ENCODE measurements at regions not wholly inside any gene's neighbourhood (a gene's known extent, or its start where the extent isn't known, plus 50 kb on each side); places are given as distances from the start of the nearest gene placed in this dataset.

DNA sequence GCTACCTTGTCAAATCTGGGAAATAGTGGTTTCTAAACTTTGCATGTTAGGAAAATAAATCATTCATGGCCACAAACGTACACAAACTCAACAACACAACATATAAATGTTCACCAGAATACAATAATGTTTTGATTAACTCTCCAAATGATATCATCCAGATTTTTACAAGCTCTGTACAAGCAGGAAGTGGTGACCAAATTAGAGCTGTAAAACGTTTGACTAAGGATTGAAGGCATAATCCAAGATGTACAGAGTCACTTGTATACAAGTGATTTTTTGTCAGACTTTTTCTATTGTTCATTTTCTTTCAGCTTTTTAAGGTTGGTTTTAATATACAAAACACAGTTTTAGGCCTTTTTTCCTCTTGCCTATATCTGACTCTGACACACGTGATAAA lies 748.4 kb upstream of the GRM7 start:
- no peaks in the 10 kb centered on the region for H3K36me3 Mint-ChIP-seq
- ATAC-seq (no peak), DNase-seq (ENCODE audit: low spot score in 2 of 2) (no peak)
- no peak overlapping the region for H3K27ac Mint-ChIP-seq
- peaks cover 14% of the 10 kb centered on the region for H3K9me3 Mint-ChIP-seq
- no peak overlapping the region for H3K4me3 Mint-ChIP-seq
- no peaks in the 10 kb centered on the region for H3K4me1 Mint-ChIP-seq

DNA sequence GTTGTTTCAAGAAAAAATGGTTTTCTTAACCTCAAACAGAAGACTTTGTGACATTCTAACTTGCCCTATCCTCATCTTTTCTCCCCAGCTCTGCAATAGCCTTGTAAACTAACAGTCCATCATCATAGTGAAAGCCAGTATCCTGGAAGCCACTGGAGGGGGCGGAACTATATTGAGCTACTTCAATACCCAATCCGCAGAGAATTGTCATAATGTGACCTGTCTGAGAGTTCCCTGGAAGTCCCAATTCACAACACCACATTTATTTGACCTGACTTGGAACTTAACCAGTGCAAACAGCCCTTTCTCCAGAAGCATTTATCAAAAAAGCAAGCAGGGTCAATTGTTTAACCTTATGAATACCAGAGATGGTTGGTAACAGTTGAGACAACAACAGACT lies 747.6 kb upstream of the GRM7 start:
- peaks cover 14% of the 10 kb centered on the region for H3K9me3 Mint-ChIP-seq
- no peaks in the 10 kb centered on the region for H3K36me3 Mint-ChIP-seq
- DNase-seq (ENCODE audit: low spot score in 2 of 2): no peak
- H3K27ac Mint-ChIP-seq: no peak overlapping the region
- ATAC-seq: no peak
- H3K4me3 Mint-ChIP-seq: no peak overlapping the region
- H3K4me1 Mint-ChIP-seq: no peaks in the 10 kb centered on the region

- H3K36me3 Mint-ChIP-seq: no peaks in the 10 kb centered on the region
- ATAC-seq: no peak
- no peak for DNase-seq (ENCODE audit: low spot score in 2 of 2)
- H3K27ac Mint-ChIP-seq: no peak overlapping the region
- H3K4me1 Mint-ChIP-seq: no peaks in the 10 kb centered on the region
- peaks cover 7% of the 10 kb centered on the region for H3K9me3 Mint-ChIP-seq
- no peak overlapping the region for H3K4me3 Mint-ChIP-seq
These were observed 741.5 kb upstream of the GRM7 start for GRCh38 chr3:6119367-6119766.

GRCh38 chr3:6120786-6121185 lies 740.1 kb upstream of the GRM7 start:
- Mint-ChIP-seq H3K4me1 (no peaks in the 10 kb centered on the region), H3K27ac (no peak overlapping the region), H3K36me3 (no peaks in the 10 kb centered on the region), H3K4me3 (no peak overlapping the region), H3K9me3 (no peaks in the 10 kb centered on the region)
- ATAC-seq (no peak), DNase-seq (ENCODE audit: low spot score in 2 of 2) (no peak)

- ATAC-seq: no peak
- no peaks in the 10 kb centered on the region for H3K4me1 Mint-ChIP-seq
These were observed 736.0 kb upstream of the GRM7 start for GRCh38 chr3:6124875-6125274.

GRCh38 chr3:6125520-6125919 lies 735.4 kb upstream of the GRM7 start:
- H3K4me3 Mint-ChIP-seq: no peak overlapping the region
- no peaks in the 10 kb centered on the region for H3K36me3 Mint-ChIP-seq
- ATAC-seq: no peak
- H3K27ac Mint-ChIP-seq: no peak overlapping the region
- no peak for DNase-seq (ENCODE audit: low spot score in 2 of 2)
- H3K4me1 Mint-ChIP-seq: no peaks in the 10 kb centered on the region
- peaks cover 6% of the 10 kb centered on the region for H3K9me3 Mint-ChIP-seq

More at GRCh38 chr3:6124875-6125274, 736.0 kb upstream of the GRM7 start:
- Mint-ChIP-seq H3K9me3 (peaks cover 6% of the 10 kb centered on the region), H3K27ac (no peak overlapping the region), H3K36me3 (no peaks in the 10 kb centered on the region), H3K4me3 (no peak overlapping the region)
- DNase-seq (ENCODE audit: low spot score in 2 of 2): no peak

DNA sequence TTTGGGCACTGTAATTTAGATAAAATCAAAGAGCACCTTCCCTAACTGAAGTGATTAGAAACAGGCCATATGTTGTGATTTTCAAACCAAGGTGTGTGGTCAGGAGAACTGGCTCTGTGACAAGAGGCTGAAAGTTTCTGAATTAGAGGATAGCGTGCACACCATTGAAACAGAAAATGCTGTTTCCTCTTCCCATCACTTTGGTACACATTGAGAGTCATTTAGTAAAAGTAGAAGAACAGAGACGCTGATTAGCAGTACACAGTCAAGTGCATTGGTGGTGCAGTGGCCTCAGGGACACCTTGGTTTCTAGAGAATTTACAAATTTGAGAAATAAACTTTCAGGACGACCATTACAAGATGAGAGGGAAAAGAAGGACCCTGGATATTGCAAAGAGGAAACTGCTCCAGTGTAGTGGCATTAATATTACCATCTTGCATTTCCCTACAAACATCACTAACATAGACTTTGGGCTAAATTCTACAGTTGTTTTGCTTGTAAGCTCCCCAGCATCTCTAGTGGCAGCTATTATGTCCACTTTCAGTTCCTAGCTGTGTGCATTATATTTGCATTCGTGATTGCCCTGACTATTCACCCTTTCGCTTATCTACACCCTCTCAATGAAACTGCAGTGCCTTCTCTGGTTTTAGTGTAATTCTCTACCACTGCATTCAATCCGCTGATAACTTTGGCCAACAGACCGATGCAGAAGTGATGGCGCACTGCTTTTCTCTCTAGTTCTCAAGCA lies 728.1 kb upstream of the GRM7 start:
- Mint-ChIP-seq H3K36me3 (no peaks in the 10 kb centered on the region), H3K27ac (no peak overlapping the region), H3K9me3 (peaks cover 17% of the 10 kb centered on the region), H3K4me1 (no peaks in the 10 kb centered on the region), H3K4me3 (no peak overlapping the region)
- ATAC-seq: no peak
- DNase-seq (ENCODE audit: low spot score in 2 of 2): no peak

GRCh38 chr3:6142707-6143106 lies 718.2 kb upstream of the GRM7 start:
- DNase-seq (ENCODE audit: low spot score in 2 of 2) (no peak), ATAC-seq (no peak)
- H3K4me1 Mint-ChIP-seq: no peaks in the 10 kb centered on the region
- no peak overlapping the region for H3K27ac Mint-ChIP-seq
- H3K4me3 Mint-ChIP-seq: no peak overlapping the region
- no peaks in the 10 kb centered on the region for H3K36me3 Mint-ChIP-seq
- peaks cover 14% of the 10 kb centered on the region for H3K9me3 Mint-ChIP-seq

DNA sequence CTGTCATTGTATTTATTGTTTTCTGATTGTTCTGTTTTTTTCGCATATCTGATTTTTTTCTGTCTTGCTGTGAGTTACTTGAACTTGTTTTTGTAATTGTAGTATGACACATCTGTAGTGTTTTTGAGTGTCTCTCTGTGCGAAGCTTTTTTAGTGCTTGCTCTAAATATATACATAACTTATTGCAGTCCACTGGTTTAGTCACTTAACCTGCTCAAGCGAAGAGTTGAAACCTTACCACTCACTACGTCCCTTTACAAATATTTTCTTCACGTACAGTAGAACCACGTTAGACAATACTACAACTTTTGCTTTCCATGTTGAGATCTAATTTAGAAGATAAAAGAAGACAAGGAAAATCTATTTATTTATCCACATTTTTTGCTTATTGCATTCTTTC lies 713.0 kb upstream of the GRM7 start:
- Mint-ChIP-seq H3K9me3 (peaks cover 20% of the 10 kb centered on the region), H3K4me3 (no peak overlapping the region), H3K36me3 (no peaks in the 10 kb centered on the region)

GRCh38 chr3:6155650-6156338 lies 705.1 kb upstream of the GRM7 start:
- Mint-ChIP-seq H3K4me3 (no peak overlapping the region), H3K4me1 (no peaks in the 10 kb centered on the region), H3K9me3 (peaks cover 16% of the 10 kb centered on the region), H3K36me3 (no peaks in the 10 kb centered on the region), H3K27ac (no peak overlapping the region)
- ATAC-seq: no peak
- DNase-seq (ENCODE audit: low spot score in 2 of 2): no peak

More for the DNA sequence above, 713.0 kb upstream of the GRM7 start:
- no peak for DNase-seq (ENCODE audit: low spot score in 2 of 2)
- no peak for ATAC-seq
- Mint-ChIP-seq H3K4me1 (no peaks in the 10 kb centered on the region), H3K27ac (no peak overlapping the region)

DNA sequence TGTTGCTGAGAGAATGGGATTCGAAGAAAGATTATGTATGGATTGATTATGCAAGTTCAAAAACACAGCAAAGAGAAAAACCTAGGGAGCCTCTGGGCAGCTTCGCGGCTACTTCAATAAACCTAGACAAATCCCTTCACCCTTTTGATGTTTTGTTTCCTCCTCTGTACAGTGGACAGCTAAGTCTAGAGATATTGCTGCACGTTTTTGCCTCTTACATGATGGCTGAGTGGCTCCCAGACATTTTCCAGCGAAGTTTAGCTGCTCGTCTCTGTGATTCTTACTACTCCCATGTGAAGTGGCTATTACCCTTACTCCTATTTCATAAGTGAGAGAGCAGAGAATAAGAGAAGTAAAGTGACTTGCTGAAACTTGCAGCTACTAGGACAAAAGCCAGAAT lies 695.0 kb upstream of the GRM7 start:
- Mint-ChIP-seq H3K27ac (no peak overlapping the region), H3K4me3 (no peak overlapping the region), H3K36me3 (no peaks in the 10 kb centered on the region), H3K4me1 (no peaks in the 10 kb centered on the region), H3K9me3 (peaks cover 9% of the 10 kb centered on the region)
- ATAC-seq (no peak), DNase-seq (ENCODE audit: low spot score in 2 of 2) (no peak)

- H3K27ac Mint-ChIP-seq: no peak overlapping the region
- H3K9me3 Mint-ChIP-seq: peaks cover 12% of the 10 kb centered on the region
- H3K36me3 Mint-ChIP-seq: no peaks in the 10 kb centered on the region
- DNase-seq (ENCODE audit: low spot score in 2 of 2) (no peak), ATAC-seq (no peak)
- no peak overlapping the region for H3K4me3 Mint-ChIP-seq
- no peaks in the 10 kb centered on the region for H3K4me1 Mint-ChIP-seq
These were observed 692.7 kb upstream of the GRM7 start for GRCh38 chr3:6168256-6168655.

DNA sequence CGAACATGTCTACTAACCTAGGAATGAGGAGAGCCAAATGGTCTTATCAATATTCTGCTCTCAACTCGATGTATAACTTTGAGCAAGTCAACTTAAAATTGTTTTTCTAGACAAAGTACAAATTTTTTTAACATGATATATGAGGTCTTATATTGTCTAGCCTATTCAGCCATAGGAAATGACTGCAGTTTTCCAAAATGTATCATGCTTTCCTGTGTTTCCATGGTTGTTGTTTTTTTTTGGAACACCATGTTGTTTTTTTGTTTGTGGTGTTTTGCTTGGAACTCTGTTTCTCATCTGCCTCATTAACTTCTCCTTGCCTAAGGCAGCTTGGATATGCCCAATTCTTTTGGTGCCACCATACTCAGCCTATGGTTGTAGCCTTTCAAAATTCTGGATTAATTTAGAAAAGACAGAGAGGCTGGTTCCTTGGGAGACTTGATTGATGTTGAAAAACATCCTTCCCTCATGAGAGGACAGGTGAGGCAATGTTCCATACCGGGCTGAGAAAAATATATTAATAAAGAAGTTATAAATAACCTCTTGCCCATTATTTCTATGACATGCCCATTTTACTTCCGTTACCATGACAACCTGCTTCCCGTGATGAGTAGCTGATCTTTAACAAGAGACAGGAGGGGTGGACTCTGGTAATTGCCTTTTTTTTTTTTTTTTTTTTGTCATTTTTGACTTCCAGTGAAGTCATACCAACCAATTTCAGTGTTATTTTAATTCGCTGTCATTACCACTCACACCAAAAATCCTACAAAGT lies 687.9 kb upstream of the GRM7 start:
- H3K4me3 Mint-ChIP-seq: no peak overlapping the region
- no peaks in the 10 kb centered on the region for H3K4me1 Mint-ChIP-seq
- DNase-seq (ENCODE audit: low spot score in 2 of 2): no peak
- peaks cover 12% of the 10 kb centered on the region for H3K9me3 Mint-ChIP-seq
- no peak overlapping the region for H3K27ac Mint-ChIP-seq
- no peak for ATAC-seq
- no peaks in the 10 kb centered on the region for H3K36me3 Mint-ChIP-seq

GRCh38 chr3:6177417-6177816 lies 683.5 kb upstream of the GRM7 start:
- DNase-seq (ENCODE audit: low spot score in 2 of 2): no peak
- no peak overlapping the region for H3K27ac Mint-ChIP-seq
- no peak for ATAC-seq
- H3K36me3 Mint-ChIP-seq: no peaks in the 10 kb centered on the region
- peaks cover 7% of the 10 kb centered on the region for H3K9me3 Mint-ChIP-seq
- H3K4me1 Mint-ChIP-seq: no peaks in the 10 kb centered on the region
- H3K4me3 Mint-ChIP-seq: no peak overlapping the region

DNA sequence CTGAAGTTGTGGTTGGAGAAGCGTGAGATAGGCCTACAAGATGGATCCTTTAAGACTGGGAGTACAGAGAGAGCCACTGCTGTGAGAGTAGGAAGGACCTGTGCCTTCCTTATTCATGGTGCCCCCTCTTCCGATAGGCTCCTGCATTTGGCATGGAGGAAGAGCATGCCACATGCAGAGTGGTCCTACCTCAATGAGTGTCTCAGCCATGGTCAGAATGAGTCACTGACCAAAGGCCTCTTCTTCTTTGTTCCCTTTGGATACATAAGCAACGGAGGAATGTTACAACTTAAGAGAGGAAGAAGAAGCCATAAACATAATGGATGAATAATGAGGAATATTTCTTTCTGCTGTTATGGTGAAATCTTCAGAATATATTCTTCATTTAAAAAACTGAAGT lies 681.2 kb upstream of the GRM7 start:
- ATAC-seq: no peak
- Mint-ChIP-seq H3K9me3 (peaks cover 14% of the 10 kb centered on the region), H3K4me3 (no peak overlapping the region), H3K36me3 (no peaks in the 10 kb centered on the region), H3K4me1 (no peaks in the 10 kb centered on the region), H3K27ac (no peak overlapping the region)
- no peak for DNase-seq (ENCODE audit: low spot score in 2 of 2)

DNA sequence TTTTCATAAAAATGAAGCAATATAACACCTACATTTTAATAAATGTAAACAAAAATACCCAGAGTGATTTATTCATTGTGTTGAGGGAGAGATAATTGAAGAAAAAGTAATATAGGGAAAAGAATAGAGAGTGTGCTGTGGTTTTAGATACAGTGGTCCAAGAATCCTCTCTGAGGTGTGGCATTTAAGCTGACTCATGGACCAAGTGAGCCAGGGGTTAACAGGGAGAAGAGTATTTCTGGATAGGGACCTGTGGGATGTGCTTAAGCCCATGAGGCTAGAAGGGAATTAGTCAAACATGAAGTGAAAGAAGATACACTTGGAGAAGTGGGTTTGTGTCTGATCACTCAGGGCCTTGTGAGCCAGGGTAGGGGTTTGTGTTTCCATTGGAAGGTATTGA lies 680.7 kb upstream of the GRM7 start:
- peaks cover 15% of the 10 kb centered on the region for H3K9me3 Mint-ChIP-seq
- ATAC-seq (no peak), DNase-seq (ENCODE audit: low spot score in 2 of 2) (no peak)
- no peak overlapping the region for H3K27ac Mint-ChIP-seq
- H3K4me3 Mint-ChIP-seq: no peak overlapping the region
- H3K36me3 Mint-ChIP-seq: no peaks in the 10 kb centered on the region
- H3K4me1 Mint-ChIP-seq: no peaks in the 10 kb centered on the region
